Liver (tissue), 8 donors: ENCODE measurements at regions not wholly inside any gene's neighbourhood (a gene's known extent, or its start where the extent isn't known, plus 50 kb on each side); places are given as distances from the start of the nearest gene placed in this dataset.

Experiments used
- DNase-seq: peaks from one replicate; pipeline ENCODE4 v3.0.0-alpha.2; 2017; ENCODE audit warnings: low spot score
- H3K27ac ChIP-seq, 2 donors: one replicate each; pipeline ENCODE4 v1.7.0; 2013; ENCODE audit warnings: inconsistent platforms in 2 of 2, low read length in 2 of 2, control low read depth in 1 of 2, low read depth in 1 of 2, mild to moderate bottlenecking in 1 of 2
- H3K27me3 ChIP-seq, 4 donors: one replicate each; pipeline versions ENCODE4 v1.6.1 to v1.7.0; 2013; ENCODE audit warnings: low read length in 3 of 4, inconsistent platforms in 1 of 4, mild to moderate bottlenecking in 1 of 4, moderate library complexity in 1 of 4; ENCODE audit not compliant: control insufficient read depth in 4 of 4, insufficient read depth in 4 of 4
- H3K36me3 ChIP-seq, 4 donors: one replicate each; pipeline versions ENCODE4 v1.6.1 to v1.7.0; 2013; ENCODE audit warnings: low read length in 3 of 4, mild to moderate bottlenecking in 3 of 4, low read depth in 1 of 4, moderate library complexity in 1 of 4; ENCODE audit not compliant: control insufficient read depth in 4 of 4, insufficient read depth in 3 of 4
- H3K4me1 ChIP-seq, 4 donors: one replicate each; pipeline versions ENCODE4 v1.6.1 to v1.7.0; 2013; ENCODE audit warnings: low read length in 3 of 4, mild to moderate bottlenecking in 3 of 4, moderate library complexity in 1 of 4; ENCODE audit not compliant: control insufficient read depth in 4 of 4, insufficient read depth in 4 of 4
- H3K4me3 ChIP-seq, 3 donors: one replicate each; pipeline versions ENCODE4 v1.6.1 to v1.7.0; 2013; ENCODE audit warnings: low read length in 3 of 3, control low read depth in 1 of 3, low read depth in 1 of 3, mild to moderate bottlenecking in 1 of 3
- H3K9ac ChIP-seq, 2 donors: one replicate each; pipeline ENCODE4 v1.7.0; 2013; ENCODE audit warnings: low read length in 2 of 2, mild to moderate bottlenecking in 2 of 2, moderate library complexity in 2 of 2, control low read depth in 1 of 2, low read depth in 1 of 2
- H3K9me3 ChIP-seq, 4 donors: one replicate each; pipeline versions ENCODE4 v1.6.1 to v1.7.0; 2013; ENCODE audit warnings: low read length in 3 of 4; ENCODE audit not compliant: control insufficient read depth in 4 of 4
- FOXA1 ChIP-seq: IDR thresholded peaks from 2 replicates; pipeline ENCODE4 v1.6.1; 2016; ENCODE audit warnings: antibody characterized with exemption
- FOXA2 ChIP-seq: IDR thresholded peaks from 2 replicates; pipeline ENCODE4 v1.6.1; 2016; ENCODE audit warnings: antibody characterized with exemption
- GABPA ChIP-seq, 2 donors: IDR thresholded peaks in 1 of 2; conservative IDR thresholded peaks in 1 of 2; 2 replicates each; pipeline ENCODE4 v1.6.1; 2016; ENCODE audit warnings: antibody characterized with exemption in 2 of 2, mild to moderate bottlenecking in 1 of 2, moderate library complexity in 1 of 2
- NR2F2 ChIP-seq: IDR thresholded peaks from 2 replicates; pipeline ENCODE4 v1.6.1; 2016; ENCODE audit warnings: antibody characterized with exemption
- RAD21 ChIP-seq, 2 donors: IDR thresholded peaks; 2 replicates each; pipeline ENCODE4 v1.6.1; 2016; ENCODE audit warnings: antibody characterized with exemption in 2 of 2, mild to moderate bottlenecking in 2 of 2
- RXRA ChIP-seq, 2 donors: IDR thresholded peaks; 2 replicates each; pipeline ENCODE4 v1.6.1; 2017 to 2018; ENCODE audit warnings: antibody characterized with exemption in 2 of 2, mild to moderate bottlenecking in 1 of 2
- SP1 ChIP-seq: IDR thresholded peaks from 2 replicates; pipeline ENCODE4 v1.6.1; 2018; ENCODE audit warnings: antibody characterized with exemption, mild to moderate bottlenecking
- TAF1 ChIP-seq: conservative IDR thresholded peaks from 2 replicates; pipeline ENCODE4 v1.6.1; 2016; ENCODE audit warnings: antibody characterized with exemption, mild to moderate bottlenecking
- YY1 ChIP-seq: IDR thresholded peaks from 2 replicates; pipeline ENCODE4 v1.6.1; 2016; ENCODE audit warnings: antibody characterized with exemption, mild to moderate bottlenecking
- WGBS: extraction: QIAGEN DNeasy Blood & Tissue Kit; methylation state at CpG from one replicate; pipeline ENCODE4 v1.1.7; 2013; 5-methylcytosine and 5-hydroxymethylcytosine counted together
- TF ChIP-seq, protein P1 (sequence below): IDR thresholded peaks from 2 replicates; pipeline ENCODE4 v1.6.1; 2016; ENCODE audit warnings: antibody characterized with exemption
- TF ChIP-seq, protein P2 (sequence below): fragments of 150-350 bp; IDR thresholded peaks from 2 replicates; pipeline ENCODE4 v1.5.1; 2017; ENCODE audit warnings: improper control_type of control experiment, low read depth, low read length; ENCODE audit not compliant: missing input control
- donor health status: healthy.
- donor health status: healthy.
- donor health status: healthy.
- donor health status: healthy.
- donor health status: healthy.

DNA sequence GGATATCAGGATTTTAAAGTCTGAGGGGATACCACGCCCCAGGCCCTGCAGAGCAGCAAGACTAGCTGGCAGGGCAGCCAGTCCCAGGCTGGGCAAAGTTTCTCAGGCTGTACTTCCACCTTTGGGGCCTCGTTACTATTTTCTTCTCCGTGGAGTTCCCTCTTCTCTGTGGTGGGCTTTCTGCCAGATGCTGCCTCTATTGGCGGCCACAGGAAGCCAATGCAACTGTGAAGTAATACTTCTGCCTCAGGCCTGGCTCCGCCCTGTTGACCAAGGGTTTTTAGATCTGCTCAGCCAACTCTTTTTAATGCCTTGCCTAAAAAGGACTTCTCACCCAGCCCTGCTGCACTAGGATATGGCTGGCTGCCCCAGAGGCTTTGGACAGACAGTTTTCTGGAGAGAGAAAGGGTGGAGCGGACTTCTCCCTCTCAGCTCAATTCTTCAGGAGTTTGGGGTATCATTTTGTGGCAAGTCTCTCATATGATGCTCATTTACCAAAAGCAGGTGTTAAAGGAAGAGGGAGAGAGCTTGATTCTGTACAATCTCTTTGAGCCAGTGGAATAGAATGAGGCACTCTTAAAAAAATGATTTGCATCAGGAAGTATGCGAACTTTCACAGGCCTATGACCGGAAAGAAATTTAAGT lies 67.4 kb downstream of the HHEX start:
- peaks cover 0 to 6% (median 0%) of the 10 kb centered on the region in 4 donors for H3K4me1 ChIP-seq
- H3K27ac ChIP-seq, result peak overlapping the region; percentile 15 to 36
- no peak for TF ChIP-seq YY1
- TF ChIP-seq RAD21 (IDR thresholded peaks at IDR 0.05), result peak; percentile 31 to 41
- TF ChIP-seq SP1, result peak; percentile 14
- no peak overlapping the region for H3K9ac ChIP-seq
- H3K9me3 ChIP-seq, result no peaks in the 10 kb centered on the region
- no peaks in the 10 kb centered on the region for H3K36me3 ChIP-seq
- 60% methylated on average over 8 of the region's 8 CpGs for WGBS
- no peaks in the 10 kb centered on the region for H3K27me3 ChIP-seq
- H3K4me3 ChIP-seq, result no peak overlapping the region
- DNase-seq, result peak; percentile 41

- no peak overlapping the region for H3K4me3 ChIP-seq
- no peaks in the 10 kb centered on the region for H3K36me3 ChIP-seq
- no peak overlapping the region for H3K27ac ChIP-seq
- peaks cover 0 to 6% (median 0%) of the 10 kb centered on the region in 4 donors for H3K4me1 ChIP-seq
- no peak for TF ChIP-seq GABPA (IDR thresholded peaks at IDR 0.05 in 1 of 2, conservative IDR thresholded peaks at IDR 0.05 in 1 of 2)
- no peak for TF ChIP-seq FOXA2
- no peak for TF ChIP-seq NR2F2
- no peak for TF ChIP-seq YY1
- TF ChIP-seq, protein P1, sequence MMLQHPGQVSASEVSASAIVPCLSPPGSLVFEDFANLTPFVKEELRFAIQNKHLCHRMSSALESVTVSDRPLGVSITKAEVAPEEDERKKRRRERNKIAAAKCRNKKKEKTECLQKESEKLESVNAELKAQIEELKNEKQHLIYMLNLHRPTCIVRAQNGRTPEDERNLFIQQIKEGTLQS, result no peak
- TF ChIP-seq, protein P2, sequence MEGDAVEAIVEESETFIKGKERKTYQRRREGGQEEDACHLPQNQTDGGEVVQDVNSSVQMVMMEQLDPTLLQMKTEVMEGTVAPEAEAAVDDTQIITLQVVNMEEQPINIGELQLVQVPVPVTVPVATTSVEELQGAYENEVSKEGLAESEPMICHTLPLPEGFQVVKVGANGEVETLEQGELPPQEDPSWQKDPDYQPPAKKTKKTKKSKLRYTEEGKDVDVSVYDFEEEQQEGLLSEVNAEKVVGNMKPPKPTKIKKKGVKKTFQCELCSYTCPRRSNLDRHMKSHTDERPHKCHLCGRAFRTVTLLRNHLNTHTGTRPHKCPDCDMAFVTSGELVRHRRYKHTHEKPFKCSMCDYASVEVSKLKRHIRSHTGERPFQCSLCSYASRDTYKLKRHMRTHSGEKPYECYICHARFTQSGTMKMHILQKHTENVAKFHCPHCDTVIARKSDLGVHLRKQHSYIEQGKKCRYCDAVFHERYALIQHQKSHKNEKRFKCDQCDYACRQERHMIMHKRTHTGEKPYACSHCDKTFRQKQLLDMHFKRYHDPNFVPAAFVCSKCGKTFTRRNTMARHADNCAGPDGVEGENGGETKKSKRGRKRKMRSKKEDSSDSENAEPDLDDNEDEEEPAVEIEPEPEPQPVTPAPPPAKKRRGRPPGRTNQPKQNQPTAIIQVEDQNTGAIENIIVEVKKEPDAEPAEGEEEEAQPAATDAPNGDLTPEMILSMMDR, result no peak
- no peak for TF ChIP-seq TAF1
- TF ChIP-seq FOXA1, result no peak
- no peak for TF ChIP-seq RXRA (IDR thresholded peaks at IDR 0.05)
- H3K9ac ChIP-seq, result no peak overlapping the region
- no peak for DNase-seq
- H3K9me3 ChIP-seq, result no peaks in the 10 kb centered on the region
- no peaks in the 10 kb centered on the region for H3K27me3 ChIP-seq
- 77% methylated on average over 3 of the region's 3 CpGs for WGBS
Observed at GRCh38 chr10:92757711-92758104, 68.0 kb downstream of the HHEX start.

DNA sequence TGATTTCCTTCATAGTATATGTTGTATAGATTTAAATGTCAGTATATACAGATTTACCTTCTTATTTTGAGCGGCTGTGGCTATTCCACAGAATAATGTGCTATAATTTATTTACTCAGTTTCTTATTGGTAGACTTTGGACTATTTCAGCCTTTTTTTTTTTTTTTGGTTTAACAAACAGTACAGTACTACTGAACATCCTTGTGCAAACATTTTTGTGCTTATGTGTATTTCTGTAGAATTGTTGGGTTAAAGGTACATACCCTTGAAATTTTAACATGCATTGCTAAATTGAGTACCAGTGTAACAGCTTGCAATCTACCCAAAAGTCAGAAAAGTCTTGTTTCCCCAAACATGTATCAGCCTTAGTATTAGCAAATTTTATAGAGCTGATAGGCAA lies 68.8 kb downstream of the HHEX start:
- Histone ChIP-seq H3K9me3 (no peaks in the 10 kb centered on the region), H3K4me3 (no peak overlapping the region), H3K27ac (no peak overlapping the region), H3K36me3 (no peaks in the 10 kb centered on the region), H3K27me3 (no peaks in the 10 kb centered on the region), H3K9ac (no peak overlapping the region), H3K4me1 (peaks cover 0 to 6% (median 0%) of the 10 kb centered on the region in 4 donors)
- 74% methylated on average over 1 of the region's 1 CpG for WGBS
- DNase-seq, result no peak
- TF ChIP-seq, protein P1, result no peak
- TF ChIP-seq, protein P2, result no peak
